Dermis microvascular lymphatic vessel endothelial cell (primary cell): ENCODE measurements at regions not wholly inside any gene's neighbourhood (a gene's known extent, or its start where the extent isn't known, plus 50 kb on each side); places are given as distances from the start of the nearest gene placed in this dataset.

Experiments
- DNase-seq, 2 donors: peaks; one replicate each; pipeline versions ENCODE4 v3.0.0 to v3.0.0-alpha.2; 2010; ENCODE audit warnings: low read depth in 2 of 2

DNA sequence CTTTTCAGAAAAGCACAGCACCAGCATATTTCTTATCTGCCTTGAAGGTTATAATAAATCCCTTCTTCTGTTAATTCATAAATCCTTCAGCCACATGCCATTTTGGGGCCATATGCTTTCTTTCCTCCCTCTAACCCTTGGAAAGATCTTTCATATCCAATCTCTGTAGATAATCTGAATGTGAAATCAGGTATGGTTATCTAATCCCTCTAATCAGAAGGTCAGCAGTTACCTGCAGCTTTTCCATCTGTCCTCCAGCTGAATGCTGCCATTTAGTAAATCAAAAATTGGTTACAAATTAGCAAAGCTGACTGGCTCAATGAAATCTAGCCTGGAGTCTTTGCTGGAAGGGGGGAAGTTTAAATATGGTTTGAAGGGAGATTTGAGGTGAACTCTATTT is 230.5 kb downstream of the PIK3C3 start:
- DNase-seq: no peak

GRCh38 chr18:42187611-42188380 is 232.8 kb downstream of the PIK3C3 start:
- DNase-seq: no peak

DNA sequence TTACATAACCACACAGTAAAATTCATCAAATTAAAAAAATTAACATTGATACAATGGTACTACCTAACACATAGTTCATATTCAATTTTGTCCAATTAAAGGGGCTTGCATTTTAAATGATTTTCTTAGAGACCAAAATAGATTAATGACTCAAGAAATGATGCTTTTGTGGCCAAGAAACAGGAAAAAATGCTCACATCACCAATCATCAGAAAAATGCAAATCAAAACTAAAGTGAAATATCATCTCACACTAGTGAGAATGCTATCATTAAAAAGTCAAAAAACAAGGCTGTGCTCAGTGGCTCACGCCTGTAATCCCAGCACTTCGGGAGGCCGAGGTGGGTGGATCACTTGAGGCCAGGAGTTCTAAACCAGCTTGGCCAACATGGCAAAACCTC is 235.6 kb downstream of the PIK3C3 start:
- DNase-seq: no peak

DNA sequence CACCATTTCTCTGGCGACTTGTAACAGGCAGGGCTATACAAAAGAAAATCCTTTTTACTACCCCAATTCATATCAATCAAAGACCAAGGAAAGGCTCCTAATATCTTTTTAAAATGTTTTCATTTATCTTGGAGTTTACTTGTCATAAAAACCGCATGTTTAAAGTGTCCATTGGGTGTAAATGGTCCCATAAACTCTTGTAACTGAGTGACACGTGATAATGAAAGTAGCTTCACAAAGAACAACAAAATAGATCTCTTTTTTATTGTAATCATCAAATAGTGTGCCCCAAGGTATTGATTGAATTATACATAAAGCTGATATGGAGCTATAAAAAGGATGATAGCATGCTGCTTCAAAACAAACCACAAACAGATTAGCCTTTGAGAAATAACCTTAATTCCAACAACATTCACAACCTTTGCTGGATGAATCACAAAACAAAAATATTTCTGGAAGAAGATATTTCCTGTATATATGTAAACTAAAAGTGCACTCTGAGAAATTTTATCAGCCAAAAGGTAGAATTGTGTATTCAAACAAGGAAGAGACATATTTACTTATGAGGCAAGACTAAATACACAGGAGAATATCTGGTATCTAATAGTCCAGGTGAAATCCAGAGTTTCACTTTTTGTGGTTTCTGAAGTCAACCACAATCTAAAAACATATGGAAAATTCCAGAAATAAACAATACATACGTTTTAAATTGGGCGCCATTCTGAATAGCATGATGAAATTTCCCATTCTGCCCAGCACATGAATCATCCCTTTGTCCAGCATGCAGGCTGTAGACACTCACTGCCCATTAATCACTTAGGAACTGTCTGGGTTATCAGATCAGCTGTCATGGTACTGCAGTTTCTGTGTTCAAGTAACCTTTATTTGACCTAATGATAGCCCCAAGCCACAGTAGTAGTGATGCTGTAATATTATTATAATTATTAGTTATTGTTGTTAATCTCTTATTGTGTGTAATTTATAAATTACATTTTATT is 237.5 kb downstream of the PIK3C3 start:
- no peak for DNase-seq

DNA sequence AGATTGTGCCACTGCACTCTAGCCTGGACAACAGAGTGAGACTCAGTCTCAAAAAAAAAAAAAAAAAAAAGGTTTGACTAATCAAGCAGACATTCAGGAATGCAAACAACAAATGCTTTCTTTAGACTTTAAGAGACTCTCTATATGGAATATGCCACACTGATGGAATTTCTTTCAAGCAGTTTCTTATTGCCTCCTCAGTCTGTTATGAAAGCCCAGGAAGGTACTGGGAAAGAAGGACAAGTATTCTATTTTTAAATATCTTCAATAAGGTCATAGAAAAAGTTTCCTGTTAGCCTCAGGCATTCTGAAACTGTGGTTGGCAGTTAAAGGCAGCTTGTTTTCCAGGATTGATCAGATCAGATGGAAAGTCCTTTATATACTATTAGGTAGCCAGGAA is 241.6 kb downstream of the PIK3C3 start:
- DNase-seq: no peak

GRCh38 chr18:42201137-42201536 is 246.1 kb downstream of the PIK3C3 start:
- no peak for DNase-seq

DNA sequence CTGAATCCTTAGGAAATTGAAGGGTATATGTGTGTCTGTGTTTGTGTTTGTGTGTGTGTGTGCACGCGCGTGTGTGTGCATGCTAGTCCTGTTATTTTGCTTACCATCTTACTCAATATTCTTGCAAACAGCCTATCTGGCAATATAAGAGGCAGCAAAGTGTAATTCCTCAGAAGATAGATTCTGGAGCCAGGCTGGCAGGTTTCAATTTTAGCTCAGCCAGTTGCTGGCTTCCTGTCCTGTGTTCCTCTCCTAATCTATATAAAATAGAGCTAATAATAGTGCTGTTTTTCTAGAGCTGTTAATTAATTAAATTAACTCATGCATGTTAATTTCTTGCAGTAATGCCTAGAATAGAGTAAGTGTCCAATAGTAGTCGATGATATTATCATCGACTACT is 256.2 kb downstream of the PIK3C3 start:
- no peak for DNase-seq

DNA sequence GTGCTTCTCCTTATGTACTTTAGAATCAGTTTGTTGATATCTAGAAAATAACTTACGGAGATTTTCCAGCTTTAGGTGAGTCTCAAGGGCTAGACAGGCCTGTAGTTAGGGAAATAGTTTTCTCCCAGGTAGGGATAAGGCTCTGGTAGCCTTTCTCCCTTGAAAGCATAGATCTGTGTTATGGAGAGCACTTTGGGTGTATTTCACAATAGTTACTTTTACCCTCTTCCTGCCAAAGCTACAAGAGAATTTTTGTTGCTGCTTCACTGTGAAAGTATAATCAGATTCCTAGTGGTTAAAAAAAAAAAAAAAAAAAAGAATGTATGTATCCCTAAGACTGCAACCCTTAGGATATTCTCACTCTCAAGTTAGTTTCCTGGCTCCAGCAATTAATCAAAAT is 267.5 kb downstream of the PIK3C3 start:
- no peak for DNase-seq

DNA sequence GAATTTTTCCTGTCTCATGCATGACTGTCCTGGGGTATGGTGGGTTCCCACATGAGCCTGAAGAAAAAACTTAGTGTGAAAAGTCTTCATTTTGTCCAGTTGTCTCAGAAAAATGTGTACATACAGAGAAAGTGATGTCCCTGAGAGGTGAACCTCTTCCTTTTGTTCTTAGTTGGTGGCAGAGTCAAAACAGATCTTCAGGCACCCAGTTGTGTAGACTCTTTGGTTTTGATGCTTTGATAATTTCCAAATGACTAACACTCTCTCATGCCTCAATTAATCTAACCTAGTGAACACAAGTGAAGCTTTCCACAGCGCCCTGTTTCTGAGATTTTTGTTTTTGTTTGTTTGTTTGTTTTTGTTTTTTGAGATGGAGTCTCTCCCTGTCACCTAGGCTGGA is 273.5 kb downstream of the PIK3C3 start:
- DNase-seq: no peak

- DNase-seq: no peak
Observed at GRCh38 chr18:42229211-42230210, 274.5 kb downstream of the PIK3C3 start.

- DNase-seq: no peak
Observed at GRCh38 chr18:42230636-42231035, 275.6 kb downstream of the PIK3C3 start.

GRCh38 chr18:42231284-42231683 is 276.2 kb downstream of the PIK3C3 start:
- no peak for DNase-seq

DNA sequence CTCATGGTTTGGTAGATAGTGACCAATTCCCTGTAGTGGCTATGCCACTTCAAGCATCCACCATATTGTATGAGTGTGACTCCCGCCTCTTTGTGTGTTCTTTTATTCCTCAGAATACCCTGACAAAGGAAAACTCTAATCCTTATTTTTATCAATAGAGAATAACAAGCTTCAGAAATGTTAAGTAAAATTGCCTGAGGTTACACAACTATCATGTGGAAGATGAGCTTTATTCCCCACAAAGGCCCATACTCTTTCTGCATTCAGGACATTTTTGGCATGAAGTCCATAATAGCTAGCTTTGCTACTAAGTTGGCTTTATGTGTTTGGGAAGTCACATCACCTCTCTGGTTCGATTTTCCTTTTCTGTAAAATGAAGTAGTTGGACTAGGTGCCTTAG is 276.8 kb downstream of the PIK3C3 start:
- DNase-seq: no peak

DNA sequence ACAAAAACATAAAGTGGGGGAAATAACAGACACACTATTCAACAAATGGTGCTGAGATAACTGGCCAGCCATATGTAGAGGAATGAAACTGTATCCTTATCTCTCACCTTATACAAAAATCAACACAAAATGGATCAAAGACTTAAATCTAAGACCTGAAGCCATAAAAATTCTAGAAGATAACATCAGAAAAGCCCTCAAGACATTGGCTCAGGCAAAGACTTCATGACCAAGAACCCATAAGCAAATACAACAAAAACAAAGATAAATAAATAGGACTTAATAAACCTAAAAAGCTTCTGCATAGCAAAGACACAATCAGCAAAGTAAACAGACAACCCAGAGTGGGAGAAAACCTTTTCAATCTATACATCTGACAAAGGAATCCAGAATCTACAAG is 278.9 kb downstream of the PIK3C3 start:
- no peak for DNase-seq

- DNase-seq: no peak
Observed at GRCh38 chr18:42242758-42243157, 287.7 kb downstream of the PIK3C3 start.

GRCh38 chr18:42245137-42245536 is 290.1 kb downstream of the PIK3C3 start:
- no peak for DNase-seq

DNA sequence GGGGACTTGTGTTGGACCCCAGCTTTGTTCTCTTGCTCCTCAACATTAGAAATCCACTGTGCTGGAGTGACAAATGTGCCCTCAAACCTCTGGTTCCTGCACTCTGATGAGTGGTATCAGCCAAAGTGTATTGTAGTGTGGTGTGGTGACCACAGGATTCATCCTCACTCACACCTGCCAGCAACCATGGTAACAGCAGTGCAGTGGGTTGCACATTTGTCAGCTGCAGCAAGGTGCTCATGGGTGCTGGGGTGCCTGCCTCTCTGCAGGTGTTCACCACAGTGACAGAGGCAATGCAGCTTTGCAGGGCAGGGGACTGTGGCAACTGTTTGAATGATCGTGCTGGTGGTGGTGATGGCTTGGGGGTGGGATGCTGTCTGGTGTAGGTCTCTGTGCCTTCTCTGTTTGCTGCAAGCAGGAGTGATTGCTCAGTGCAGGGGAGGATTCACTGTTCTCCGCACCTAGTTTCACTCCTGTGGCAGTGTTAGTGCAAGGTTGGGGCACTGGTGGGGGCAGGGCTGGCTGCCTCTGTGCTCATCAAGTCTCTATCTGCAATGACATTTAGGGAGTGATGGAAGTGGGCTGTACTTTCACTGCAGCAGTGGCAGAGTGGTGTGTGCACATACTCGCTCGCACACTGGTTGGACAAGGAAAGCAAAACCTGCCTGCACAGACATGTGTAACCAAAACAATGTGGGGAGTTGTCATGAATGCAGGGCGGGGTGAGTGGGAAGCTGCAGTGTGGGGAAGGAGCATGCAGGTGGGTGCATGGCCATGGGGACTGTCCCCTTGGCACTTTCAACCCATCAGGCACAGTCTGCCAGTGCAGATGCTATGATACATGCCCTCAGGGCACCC is 301.1 kb downstream of the PIK3C3 start:
- DNase-seq: no peak

DNA sequence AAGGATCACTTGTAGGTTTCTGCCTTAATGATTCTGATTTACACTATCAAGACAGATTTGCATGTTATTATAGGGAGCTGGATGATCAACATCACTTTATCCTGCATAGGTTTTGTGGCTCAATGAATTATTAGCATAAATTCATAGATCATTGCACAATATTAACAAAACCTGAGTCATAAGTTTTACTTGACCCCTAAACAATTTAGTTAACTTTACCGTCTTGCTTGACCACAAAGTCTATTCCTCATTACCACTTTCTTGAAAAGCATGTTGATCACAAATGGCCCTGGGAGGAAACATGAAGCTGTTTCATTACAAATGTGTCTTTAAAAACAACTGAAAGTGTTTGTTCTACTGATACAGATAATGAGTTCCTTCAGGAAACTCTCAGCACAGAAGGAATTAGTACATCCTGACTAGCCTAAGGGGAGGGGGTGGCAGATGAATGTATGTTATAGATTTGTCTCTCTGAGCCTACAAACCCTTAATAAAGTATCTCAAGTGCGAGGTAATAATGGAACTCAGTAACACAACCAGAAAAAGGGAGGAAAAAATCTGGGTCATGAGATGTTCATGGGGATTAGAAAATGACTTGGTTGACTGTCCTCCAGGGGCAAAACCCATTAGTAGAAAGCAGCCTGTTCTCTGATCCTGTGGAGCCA is 303.4 kb downstream of the PIK3C3 start:
- DNase-seq: no peak

DNA sequence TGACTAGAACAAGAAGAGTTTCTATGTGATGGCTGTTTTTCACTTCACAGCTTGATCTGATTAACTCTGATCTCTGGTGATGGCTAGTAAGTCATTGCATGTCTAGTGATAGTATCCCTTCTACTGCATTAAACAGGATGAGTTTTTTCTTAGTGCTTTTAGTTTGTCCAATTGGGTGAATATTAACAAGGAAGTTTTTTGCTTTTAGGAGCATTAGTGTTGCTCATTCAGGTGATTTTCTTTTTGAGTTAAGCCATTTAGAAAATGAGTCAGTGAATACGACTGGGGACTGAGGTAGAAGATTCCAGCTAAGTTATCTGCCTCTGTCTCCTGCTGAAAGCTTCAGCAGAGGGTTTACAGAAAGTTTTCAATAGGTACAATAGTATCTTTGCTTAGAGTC is 306.7 kb downstream of the PIK3C3 start:
- no peak for DNase-seq

DNA sequence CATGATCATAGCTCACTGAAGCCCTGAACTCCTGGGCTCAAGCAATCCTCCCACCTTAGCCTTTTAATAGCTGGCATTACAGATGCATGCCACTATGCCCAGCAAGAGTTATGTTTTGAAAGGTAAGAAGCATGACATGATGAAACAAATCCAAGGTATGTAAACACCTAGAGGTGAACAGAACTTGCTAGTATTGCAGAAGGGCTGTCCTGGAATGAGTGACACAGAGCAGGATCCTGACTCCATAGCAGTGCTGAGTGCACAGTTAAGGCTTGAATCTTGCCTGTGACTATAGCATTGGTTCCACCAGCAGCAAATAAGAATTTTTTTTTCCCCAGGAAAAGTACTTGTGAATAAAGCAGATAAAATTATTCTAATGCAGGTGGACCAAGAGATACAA is 309.5 kb downstream of the PIK3C3 start:
- no peak for DNase-seq
